Inferior parietal cortex (tissue), 1 donor: ENCODE measurements at regions not wholly inside any gene's neighbourhood (a gene's known extent, or its start where the extent isn't known, plus 50 kb on each side); places are given as distances from the start of the nearest gene placed in this dataset.
"Not testable (repeated sequence)": the region's sequence is repeated elsewhere in the genome, so short reads cannot be mapped to it uniquely, and the experiment has no call there.

Source experiments
- DNase-seq: peaks from one replicate; pipeline ENCODE4 v3.0.0-alpha.2; 2016; ENCODE audit errors: extremely low spot score

- DNase-seq: no peak
Measured at GRCh38 chr5:106019261-106019660, 1651.5 kb downstream of the EFNA5 start.

GRCh38 chr5:106017243-106017857, 1653.4 kb downstream of the EFNA5 start:
- DNase-seq: no peak

GRCh38 chr5:106014262-106014661, 1656.5 kb downstream of the EFNA5 start:
- no peak for DNase-seq

- DNase-seq: no peak
Measured at GRCh38 chr5:106006242-106006641, 1664.5 kb downstream of the EFNA5 start.

GRCh38 chr5:105998991-105999390, 1671.7 kb downstream of the EFNA5 start:
- DNase-seq: not testable (repeated sequence)

- no peak for DNase-seq
Measured at GRCh38 chr5:105993027-105993426, 1677.7 kb downstream of the EFNA5 start.

GRCh38 chr5:105982526-105982925, 1688.2 kb downstream of the EFNA5 start:
- DNase-seq: no peak

- no peak for DNase-seq
Measured at GRCh38 chr5:105978011-105978410, 1692.7 kb downstream of the EFNA5 start.

GRCh38 chr5:105977163-105977562, 1693.6 kb downstream of the EFNA5 start:
- DNase-seq: no peak

- no peak for DNase-seq
Measured at GRCh38 chr5:105970919-105971318, 1699.8 kb downstream of the EFNA5 start.

GRCh38 chr5:105968981-105969380, 1701.8 kb downstream of the EFNA5 start:
- DNase-seq: no peak

GRCh38 chr5:105963696-105964255, 1707.0 kb downstream of the EFNA5 start:
- no peak for DNase-seq

- no peak for DNase-seq
Measured at GRCh38 chr5:105961572-105961971, 1709.2 kb downstream of the EFNA5 start.

GRCh38 chr5:105956456-105957196, 1714.1 kb downstream of the EFNA5 start:
- DNase-seq: no peak

- DNase-seq: no peak
Measured at GRCh38 chr5:105954341-105954740, 1716.4 kb downstream of the EFNA5 start.

- no peak for DNase-seq
Measured at GRCh38 chr5:105953616-105954015, 1717.1 kb downstream of the EFNA5 start.

GRCh38 chr5:105952875-105953274, 1717.9 kb downstream of the EFNA5 start:
- DNase-seq: no peak

GRCh38 chr5:105947461-105947860, 1723.3 kb downstream of the EFNA5 start:
- DNase-seq: no peak

GRCh38 chr5:105945203-105945972, 1725.3 kb downstream of the EFNA5 start:
- no peak for DNase-seq

- no peak for DNase-seq
Measured at GRCh38 chr5:105940181-105940580, 1730.6 kb downstream of the EFNA5 start.

GRCh38 chr5:105934171-105934570, 1736.6 kb downstream of the EFNA5 start:
- DNase-seq: no peak

- DNase-seq: no peak
Measured at GRCh38 chr5:105931881-105932421, 1738.8 kb downstream of the EFNA5 start.
